K562 (cell line): ENCODE measurements at regions not wholly inside any gene's neighbourhood (a gene's known extent, or its start where the extent isn't known, plus 50 kb on each side); places are given as distances from the start of the nearest gene placed in this dataset.

Source experiments
- ATAC-seq: fragments of 200-7000 bp; cut with Tn5 transposase; 3 replicates; pipeline ENCODE4 v1.9.1; 2020; ENCODE audit warnings: moderate library complexity
- BruUV-seq: library from RNA; stranded (reverse); fragments of 400-500 nt; replicated peaks from 2 replicates; lab custom pipeline; 2021; lab: Mats Ljungman, UMichigan
- CTCF ChIA-PET: fragments of 300-600 bp; formaldehyde crosslinking; extraction: SDS; loops from one replicate; lab custom pipeline; 2021; ENCODE audit warnings: low intra/inter-chr PET ratio; lab: Yijun Ruan, JAX
- POLR2A ChIA-PET: fragments of 300-600, 350-650 bp; sonication (Branson Sonifier 250); formaldehyde crosslinking; extraction: SDS; loops from one replicate; lab custom pipeline; 2021; ENCODE audit warnings: antibody characterized with exemption, inconsistent platforms; lab: Yijun Ruan, JAX
- DNase-seq, 4 experiments: peaks; one replicate each; pipeline versions ENCODE4 v3.0.0 to v3.0.0-alpha.2; 2011 to 2018; ENCODE audit warnings: low spot score in 3 of 4, mixed read lengths in 3 of 4; ENCODE audit errors: extremely low read depth in 1 of 4
- FAIRE-seq: peaks from 2 replicates; lab custom pipeline; 2011; peaks lifted over from hg19 to GRCh38; lab: Jason Lieb, UNC
- H2AFZ ChIP-seq: 2 replicates; pipeline ENCODE4 v1.6.0; 2011; ENCODE audit warnings: low read depth, low read length, control low read depth, inconsistent platforms
- H3K27ac ChIP-seq: fragments of 200-600 bp; 3 replicates; pipeline ENCODE4 v1.8.0; 2011; ENCODE audit warnings: low read depth, mild to moderate bottlenecking, control low read depth, inconsistent platforms, low read length, moderate library complexity, mixed read lengths; ENCODE audit errors: extremely low read depth
- H3K27me3 ChIP-seq, 2 experiments: fragments of 300-600 bp in 1 of 2; 2 replicates in 1 of 2; 3 replicates in 1 of 2; pipeline versions ENCODE4 v1.6.0 to v1.8.0; 2011; ENCODE audit warnings: inconsistent platforms in 2 of 2, low read length in 2 of 2, mild to moderate bottlenecking in 1 of 2, mixed read lengths in 1 of 2, moderate library complexity in 1 of 2; ENCODE audit not compliant: control insufficient read depth in 2 of 2, insufficient read depth in 2 of 2
- H3K36me3 ChIP-seq: fragments of 300-600 bp; 3 replicates; pipeline ENCODE4 v1.8.0; 2011; ENCODE audit warnings: mild to moderate bottlenecking, low read length, inconsistent platforms; ENCODE audit not compliant: control insufficient read depth, insufficient read depth
- H3K4me1 ChIP-seq, 2 experiments: fragments of 200-600 bp in 1 of 2; replicated peaks in 1 of 2; 2 replicates in 1 of 2; 3 replicates in 1 of 2; pipeline versions ENCODE4 v1.5.1 to v1.8.0; 2011; ENCODE audit warnings: inconsistent platforms in 2 of 2, low read length in 2 of 2, mild to moderate bottlenecking in 1 of 2, mixed read lengths in 1 of 2, moderate library complexity in 1 of 2; ENCODE audit not compliant: control insufficient read depth in 2 of 2, insufficient read depth in 2 of 2
- H3K4me2 ChIP-seq: 2 replicates; pipeline ENCODE4 v1.6.1; 2011; ENCODE audit warnings: low read length, control low read depth, inconsistent platforms, mixed read lengths; ENCODE audit not compliant: insufficient read depth
- H3K4me3 ChIP-seq: fragments of 200-600 bp; sonication (generic), shearing (Covaris generic); 2 replicates; pipeline ENCODE4 v1.5.1; 2016; ENCODE audit warnings: control low read depth, inconsistent platforms
- H3K79me2 ChIP-seq: fragments of 200-600 bp; 3 replicates; pipeline ENCODE4 v1.8.0; 2011; ENCODE audit warnings: low read length, inconsistent platforms; ENCODE audit not compliant: control insufficient read depth, insufficient read depth
- H3K9ac ChIP-seq, 2 experiments: 2 replicates each; pipeline versions ENCODE4 v1.6.0 to v1.6.1; 2011; ENCODE audit warnings: low read depth in 2 of 2, low read length in 2 of 2, control low read depth in 1 of 2, inconsistent platforms in 1 of 2, mild to moderate bottlenecking in 1 of 2, mixed read lengths in 1 of 2; ENCODE audit not compliant: insufficient read depth in 1 of 2
- H3K9me1 ChIP-seq: one replicate; pipeline ENCODE4 v1.6.0; 2011; ENCODE audit warnings: inconsistent platforms, mild to moderate bottlenecking, low read length, moderate library complexity; ENCODE audit not compliant: control insufficient read depth, insufficient read depth
- H3K9me3 ChIP-seq: replicated peaks from 2 replicates; pipeline ENCODE4 v1.5.1; 2011; ENCODE audit warnings: low read depth, low read length, inconsistent platforms; ENCODE audit not compliant: control insufficient read depth, insufficient read depth
- H4K20me1 ChIP-seq: replicated peaks from 2 replicates; pipeline ENCODE4 v1.6.1; 2011; ENCODE audit warnings: low read length, inconsistent platforms, mixed read lengths; ENCODE audit not compliant: control insufficient read depth, insufficient read depth
- BHLHE40 ChIP-seq: IDR thresholded peaks from 2 replicates; pipeline ENCODE4 v1.6.1; 2011; ENCODE audit warnings: low read length, improper control_type of control experiment
- COPS2 ChIP-seq: fragments of 450-650 bp; conservative IDR thresholded peaks from 2 replicates; pipeline ENCODE4 v1.6.1; 2016; ENCODE audit warnings: mild to moderate bottlenecking, moderate library complexity
- CREBBP ChIP-seq: IDR thresholded peaks from one replicate; pipeline ENCODE4 v1.6.1; 2012; ENCODE audit warnings: low read depth, mild to moderate bottlenecking, control low read depth, inconsistent platforms, low read length
- CTBP1 ChIP-seq: fragments of 450-650 bp; IDR thresholded peaks from 2 replicates; pipeline ENCODE4 v1.6.1; 2016; ENCODE audit warnings: borderline replicate concordance
- ELF4 ChIP-seq: fragments of 450-650 bp; formaldehyde crosslinking; IDR thresholded peaks from 2 replicates; pipeline ENCODE4 v1.4.0; 2022; ENCODE audit warnings: missing genetic modification characterization
- ILF3 ChIP-seq: fragments of 450-650 bp; IDR thresholded peaks from 2 replicates; pipeline ENCODE4 v1.6.1; 2018; ENCODE audit warnings: antibody characterized with exemption, mild to moderate bottlenecking, moderate library complexity, borderline replicate concordance
- L3MBTL2 ChIP-seq: fragments of 450-650 bp; IDR thresholded peaks from 2 replicates; pipeline ENCODE4 v1.6.1; 2016; ENCODE audit warnings: mild to moderate bottlenecking, moderate library complexity
- PRMT5 ChIP-seq: sonication (generic); formaldehyde crosslinking; IDR thresholded peaks from 2 replicates; pipeline ENCODE4 v1.5.0; 2020; ENCODE audit warnings: missing genetic modification reagents
- PTTG1 ChIP-seq: fragments of 450-650 bp; IDR thresholded peaks from 2 replicates; pipeline ENCODE4 v1.6.1; 2016; ENCODE audit warnings: low read depth, mild to moderate bottlenecking, missing genetic modification characterization, missing compliant biosample characterization
- SUPT5H ChIP-seq: fragments of 450-650 bp; IDR thresholded peaks from 2 replicates; pipeline ENCODE4 v1.6.1; 2016
- XRCC5 ChIP-seq: fragments of 200-400 bp; formaldehyde crosslinking; IDR thresholded peaks from 2 replicates; pipeline ENCODE4 v1.6.1; 2017; ENCODE audit warnings: low read depth, mild to moderate bottlenecking, low read length
- ZNF586 ChIP-seq: fragments of 450-650 bp; formaldehyde crosslinking; conservative IDR thresholded peaks from 2 replicates; pipeline ENCODE4 v1.4.0; 2020; ENCODE audit warnings: mild to moderate bottlenecking, moderate library complexity
- WGBS: fragments of 100-300 bp; shearing (Covaris generic); methylation state at CpG from one replicate; pipeline ENCODE4 v1.1.6; 2016; ENCODE audit warnings: low coverage, mixed read lengths; ENCODE audit not compliant: insufficient coverage; ENCODE audit errors: missing lambda C conversion rate; 5-methylcytosine and 5-hydroxymethylcytosine counted together
- in situ Hi-C: fragments of 300-500 bp; cut with MboI; formaldehyde crosslinking; loops from 4 replicates; pipeline ENCODE4 v1.15.0; 2018; ENCODE audit warnings: inconsistent platforms, mixed read lengths
- intact Hi-C: fragments of 100-400 bp; cut with micrococcal nuclease; formaldehyde crosslinking; loops from 2 replicates; pipeline ENCODE4 v1.14.2; 2022
- TF ChIP-seq, protein P1 (sequence below), 2 experiments: IDR thresholded peaks; 2 replicates each; pipeline ENCODE4 v1.6.1; 2012; ENCODE audit warnings: improper control_type of control experiment in 2 of 2, low read depth in 2 of 2, low read length in 2 of 2, borderline replicate concordance in 1 of 2
- TF ChIP-seq, protein P2 (sequence below): fragments of 250-450 bp; sonication (Bioruptor Pico); IDR thresholded peaks from 2 replicates; pipeline ENCODE4 v1.5.0; 2020; ENCODE audit warnings: mild to moderate bottlenecking, borderline replicate concordance
- TF ChIP-seq, protein P3 (sequence below): IDR thresholded peaks from 3 replicates; pipeline ENCODE4 v1.6.1; 2011; ENCODE audit warnings: borderline replicate concordance, mild to moderate bottlenecking; ENCODE audit not compliant: insufficient read length, insufficient read depth
- TF ChIP-seq, protein P4 (sequence below): fragments of 250-450 bp; sonication (Bioruptor Pico); IDR thresholded peaks from 2 replicates; pipeline ENCODE4 v1.4.0; 2020

DNA sequence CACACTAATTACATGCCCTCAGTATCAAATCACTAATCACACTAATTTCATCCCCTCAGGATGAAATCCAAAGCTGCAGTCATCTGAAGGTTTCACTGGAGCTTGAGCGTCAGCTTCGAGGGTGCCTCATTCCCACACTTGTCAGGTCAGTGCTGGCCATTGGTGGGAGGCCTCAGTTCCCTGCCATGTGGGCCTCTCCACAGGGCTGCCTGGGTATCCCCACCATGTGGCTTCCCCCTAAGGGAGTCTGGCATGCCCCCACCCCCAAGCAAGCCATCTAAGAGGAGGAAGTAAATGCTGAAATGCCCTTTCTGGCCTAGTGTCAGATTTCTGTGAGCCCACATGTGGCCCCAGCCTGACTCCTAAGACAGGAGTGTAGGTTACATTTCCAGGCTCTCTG, 78.6 kb upstream of the CDH5 start:
- ChIA-PET CTCF (no interaction called here), POLR2A (interaction anchor here (0.7 kb wide), 1 partner anchor 10 kb away, joined by 3 read pairs; no protein-coding TSS in a partner anchor)
- no peak overlapping the region for H3K4me3 ChIP-seq
- H3K4me2 ChIP-seq = no peak overlapping the region
- TF ChIP-seq CTBP1 (no peak), COPS2 (no peak), L3MBTL2 (no peak), BHLHE40 (no peak), ILF3 (no peak), ELF4 (CRISPR knock-in tag) (no peak), PRMT5 (CRISPR knock-in tag) (no peak), CREBBP (no peak), ZNF586 (CRISPR knock-in tag) (no peak), SUPT5H (no peak), XRCC5 (no peak), PTTG1 (tag) (no peak)
- TF ChIP-seq, protein P1, sequence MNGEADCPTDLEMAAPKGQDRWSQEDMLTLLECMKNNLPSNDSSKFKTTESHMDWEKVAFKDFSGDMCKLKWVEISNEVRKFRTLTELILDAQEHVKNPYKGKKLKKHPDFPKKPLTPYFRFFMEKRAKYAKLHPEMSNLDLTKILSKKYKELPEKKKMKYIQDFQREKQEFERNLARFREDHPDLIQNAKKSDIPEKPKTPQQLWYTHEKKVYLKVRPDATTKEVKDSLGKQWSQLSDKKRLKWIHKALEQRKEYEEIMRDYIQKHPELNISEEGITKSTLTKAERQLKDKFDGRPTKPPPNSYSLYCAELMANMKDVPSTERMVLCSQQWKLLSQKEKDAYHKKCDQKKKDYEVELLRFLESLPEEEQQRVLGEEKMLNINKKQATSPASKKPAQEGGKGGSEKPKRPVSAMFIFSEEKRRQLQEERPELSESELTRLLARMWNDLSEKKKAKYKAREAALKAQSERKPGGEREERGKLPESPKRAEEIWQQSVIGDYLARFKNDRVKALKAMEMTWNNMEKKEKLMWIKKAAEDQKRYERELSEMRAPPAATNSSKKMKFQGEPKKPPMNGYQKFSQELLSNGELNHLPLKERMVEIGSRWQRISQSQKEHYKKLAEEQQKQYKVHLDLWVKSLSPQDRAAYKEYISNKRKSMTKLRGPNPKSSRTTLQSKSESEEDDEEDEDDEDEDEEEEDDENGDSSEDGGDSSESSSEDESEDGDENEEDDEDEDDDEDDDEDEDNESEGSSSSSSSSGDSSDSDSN (IDR thresholded peaks at IDR 0.05; ENCODE audit: borderline replicate concordance in 1 of 2, low read depth in 2 of 2, low read length in 2 of 2) = no peak
- TF ChIP-seq, protein P2, sequence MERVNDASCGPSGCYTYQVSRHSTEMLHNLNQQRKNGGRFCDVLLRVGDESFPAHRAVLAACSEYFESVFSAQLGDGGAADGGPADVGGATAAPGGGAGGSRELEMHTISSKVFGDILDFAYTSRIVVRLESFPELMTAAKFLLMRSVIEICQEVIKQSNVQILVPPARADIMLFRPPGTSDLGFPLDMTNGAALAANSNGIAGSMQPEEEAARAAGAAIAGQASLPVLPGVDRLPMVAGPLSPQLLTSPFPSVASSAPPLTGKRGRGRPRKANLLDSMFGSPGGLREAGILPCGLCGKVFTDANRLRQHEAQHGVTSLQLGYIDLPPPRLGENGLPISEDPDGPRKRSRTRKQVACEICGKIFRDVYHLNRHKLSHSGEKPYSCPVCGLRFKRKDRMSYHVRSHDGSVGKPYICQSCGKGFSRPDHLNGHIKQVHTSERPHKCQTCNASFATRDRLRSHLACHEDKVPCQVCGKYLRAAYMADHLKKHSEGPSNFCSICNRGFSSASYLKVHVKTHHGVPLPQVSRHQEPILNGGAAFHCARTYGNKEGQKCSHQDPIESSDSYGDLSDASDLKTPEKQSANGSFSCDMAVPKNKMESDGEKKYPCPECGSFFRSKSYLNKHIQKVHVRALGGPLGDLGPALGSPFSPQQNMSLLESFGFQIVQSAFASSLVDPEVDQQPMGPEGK = no peak
- TF ChIP-seq, protein P3, sequence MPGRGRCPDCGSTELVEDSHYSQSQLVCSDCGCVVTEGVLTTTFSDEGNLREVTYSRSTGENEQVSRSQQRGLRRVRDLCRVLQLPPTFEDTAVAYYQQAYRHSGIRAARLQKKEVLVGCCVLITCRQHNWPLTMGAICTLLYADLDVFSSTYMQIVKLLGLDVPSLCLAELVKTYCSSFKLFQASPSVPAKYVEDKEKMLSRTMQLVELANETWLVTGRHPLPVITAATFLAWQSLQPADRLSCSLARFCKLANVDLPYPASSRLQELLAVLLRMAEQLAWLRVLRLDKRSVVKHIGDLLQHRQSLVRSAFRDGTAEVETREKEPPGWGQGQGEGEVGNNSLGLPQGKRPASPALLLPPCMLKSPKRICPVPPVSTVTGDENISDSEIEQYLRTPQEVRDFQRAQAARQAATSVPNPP = no peak
- TF ChIP-seq, protein P4, sequence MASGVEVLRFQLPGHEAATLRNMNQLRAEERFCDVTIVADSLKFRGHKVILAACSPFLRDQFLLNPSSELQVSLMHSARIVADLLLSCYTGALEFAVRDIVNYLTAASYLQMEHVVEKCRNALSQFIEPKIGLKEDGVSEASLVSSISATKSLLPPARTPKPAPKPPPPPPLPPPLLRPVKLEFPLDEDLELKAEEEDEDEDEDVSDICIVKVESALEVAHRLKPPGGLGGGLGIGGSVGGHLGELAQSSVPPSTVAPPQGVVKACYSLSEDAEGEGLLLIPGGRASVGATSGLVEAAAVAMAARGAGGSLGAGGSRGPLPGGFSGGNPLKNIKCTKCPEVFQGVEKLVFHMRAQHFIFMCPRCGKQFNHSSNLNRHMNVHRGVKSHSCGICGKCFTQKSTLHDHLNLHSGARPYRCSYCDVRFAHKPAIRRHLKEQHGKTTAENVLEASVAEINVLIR (CRISPR knock-in tag) = no peak
- intact Hi-C loops (no loop called here), in situ Hi-C loops (no loop called here)
- WGBS = 0% methylated on average over 2 of the region's 2 CpGs
- H3K79me2 ChIP-seq = no peaks in the 10 kb centered on the region
- BruUV-seq = no TSS peak
- no peak for FAIRE-seq
- H3K9ac ChIP-seq = no peak overlapping the region
- no peaks in the 10 kb centered on the region; a peak in 1 of 5 replicates for H3K27me3 ChIP-seq
- H2AFZ ChIP-seq = no peak overlapping the region
- no peak overlapping the region for H3K27ac ChIP-seq
- no peaks in the 10 kb centered on the region for H4K20me1 ChIP-seq
- DNase-seq = no peak
- H3K4me1 ChIP-seq = no peaks in the 10 kb centered on the region
- no peak for ATAC-seq
- H3K36me3 ChIP-seq = no peaks in the 10 kb centered on the region
- H3K9me3 ChIP-seq = no peaks in the 10 kb centered on the region
- no peaks in the 10 kb centered on the region for H3K9me1 ChIP-seq
